HG03342 (cell line): ENCODE measurements at regions not wholly inside any gene's neighbourhood (a gene's known extent, or its start where the extent isn't known, plus 50 kb on each side); places are given as distances from the start of the nearest gene placed in this dataset.

ENCODE experiments used
- ATAC-seq: cut with Tn5 transposase; IDR thresholded peaks from one replicate; pipeline ENCODE4 v1.9.1; 2021; ENCODE audit warnings: mild to moderate bottlenecking, moderate library complexity; ENCODE audit not compliant: unreplicated experiment

DNA sequence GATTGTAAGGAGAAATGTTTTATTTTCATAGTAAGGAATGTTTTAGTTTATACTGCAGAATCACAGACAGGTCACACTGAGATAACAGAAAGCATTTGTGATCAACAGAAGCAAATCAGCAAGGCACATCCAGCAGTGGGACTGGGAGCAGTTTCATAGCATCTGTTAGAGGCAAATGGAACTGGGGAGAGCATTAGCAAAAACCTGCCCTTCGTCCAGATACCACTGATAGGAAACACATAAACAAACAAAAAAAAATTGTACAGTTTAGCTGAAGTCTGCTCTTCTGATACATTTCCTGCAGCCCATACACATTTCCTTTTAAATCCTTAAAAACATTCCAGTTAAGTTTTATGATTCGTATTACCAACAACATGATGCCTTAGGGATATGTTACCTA, 374.3 kb downstream of the PCDH7 start:
- ATAC-seq = no peak

DNA sequence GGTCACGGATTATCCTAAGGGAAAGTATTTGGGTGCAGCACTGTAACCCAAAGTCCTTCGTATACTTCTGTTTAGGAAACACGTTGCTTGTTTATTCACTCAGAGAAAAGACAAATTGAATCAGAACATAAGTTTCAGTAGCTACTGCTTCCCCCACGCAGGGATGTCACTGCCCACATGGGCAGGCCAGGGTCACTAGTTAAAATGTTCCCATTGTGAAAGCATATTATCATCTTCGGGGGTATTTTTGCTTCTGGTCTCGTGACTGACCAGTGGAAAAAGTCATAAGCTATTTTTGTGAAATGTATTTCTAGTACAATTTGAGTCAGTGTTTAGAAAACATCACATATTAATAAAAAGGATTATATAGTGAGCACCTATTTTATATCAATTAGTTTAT, 377.8 kb downstream of the PCDH7 start:
- ATAC-seq = no peak

DNA sequence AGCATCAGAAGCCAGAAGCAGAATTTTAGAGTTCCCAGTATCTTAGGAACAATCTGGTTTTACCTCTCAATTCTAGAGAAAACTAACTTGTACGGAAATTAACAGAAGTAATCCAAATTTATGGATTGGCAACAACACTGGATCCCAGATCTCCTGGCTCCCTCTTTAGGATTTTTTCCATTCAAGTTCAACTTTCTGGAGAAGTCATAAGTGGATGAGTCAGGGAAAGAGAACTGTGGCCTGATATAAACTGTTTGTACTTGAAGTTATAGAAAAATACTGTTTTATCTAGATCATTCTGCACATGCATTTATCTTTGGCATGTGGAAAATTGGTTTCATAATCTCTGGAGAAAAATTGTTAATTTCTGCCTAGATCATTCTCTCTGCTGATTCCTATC, 380.4 kb downstream of the PCDH7 start:
- no peak for ATAC-seq

DNA sequence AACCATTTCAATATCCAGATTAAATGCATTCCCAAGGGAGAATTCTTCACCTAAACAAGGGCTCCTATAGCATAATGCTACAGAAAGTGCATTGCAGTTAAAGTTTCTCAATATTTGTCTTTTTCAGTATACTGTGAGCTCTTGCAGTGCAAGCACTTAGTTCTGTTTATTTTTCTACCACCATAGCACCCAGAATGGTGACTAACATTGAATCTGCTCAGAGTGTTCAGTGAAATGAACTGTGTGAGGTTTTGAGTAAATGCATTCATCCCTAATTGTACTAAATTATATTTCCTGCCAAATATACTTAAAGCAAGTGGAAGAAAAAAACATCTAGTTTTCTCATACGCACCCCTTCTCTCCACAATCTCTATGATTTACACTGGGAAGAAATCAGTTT, 383.9 kb downstream of the PCDH7 start:
- ATAC-seq = no peak

DNA sequence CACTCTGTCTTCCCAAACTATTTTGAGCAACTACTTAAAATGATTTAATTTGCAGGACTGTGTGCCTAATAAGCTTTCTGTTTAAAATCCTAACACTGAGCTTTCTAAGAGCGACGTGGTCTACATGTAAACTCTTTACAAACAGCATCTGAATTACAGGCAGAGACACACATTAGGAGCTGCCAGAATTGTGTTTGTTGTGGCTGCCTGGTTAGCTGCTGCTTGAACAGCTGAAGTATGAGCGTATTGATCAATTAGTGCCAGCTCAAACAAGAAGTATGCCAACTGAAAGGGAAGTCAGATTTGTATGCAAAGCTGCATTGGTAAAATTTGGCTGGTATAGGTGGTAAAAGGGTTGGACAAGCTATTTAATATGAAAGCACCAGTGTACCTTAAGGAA, 384.4 kb downstream of the PCDH7 start:
- ATAC-seq = no peak

DNA sequence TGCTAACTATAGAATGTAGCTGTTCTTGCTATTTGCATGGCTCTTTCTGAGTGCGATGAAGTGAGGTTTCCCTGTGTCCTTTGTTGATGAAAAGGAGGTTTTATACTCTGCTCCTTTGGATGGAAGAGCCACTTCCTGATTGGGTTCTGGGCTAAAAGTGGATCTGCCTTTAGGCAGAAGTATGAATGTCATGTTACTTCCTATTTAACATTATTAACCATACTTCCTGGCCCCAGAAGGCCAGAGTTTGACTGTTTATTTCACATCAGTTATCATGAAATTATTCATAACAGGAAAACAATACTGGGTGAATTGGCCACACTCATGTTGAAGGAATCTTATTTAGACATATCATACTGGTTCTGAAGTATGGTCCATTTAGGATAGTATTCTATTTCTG, 386.2 kb downstream of the PCDH7 start:
- ATAC-seq = no peak

DNA sequence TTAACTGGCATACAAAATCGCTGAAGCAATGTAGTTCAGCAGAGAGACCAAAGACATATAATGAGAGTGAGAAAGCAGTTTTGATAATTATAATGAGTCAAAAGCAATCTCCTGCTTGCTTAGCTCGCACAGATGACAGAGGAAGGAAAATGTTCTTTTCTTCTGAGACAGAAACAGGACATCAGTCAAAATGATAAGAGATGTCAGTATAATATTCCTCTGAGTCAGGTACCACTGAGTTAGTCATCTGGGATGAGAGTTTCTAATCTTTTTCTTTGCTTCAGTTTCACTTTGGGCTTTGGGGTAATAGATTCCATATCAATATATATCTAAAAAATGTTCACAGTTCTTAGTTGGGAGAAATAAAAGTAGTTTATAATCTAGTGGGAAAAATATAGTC, 387.2 kb downstream of the PCDH7 start:
- ATAC-seq = no peak

DNA sequence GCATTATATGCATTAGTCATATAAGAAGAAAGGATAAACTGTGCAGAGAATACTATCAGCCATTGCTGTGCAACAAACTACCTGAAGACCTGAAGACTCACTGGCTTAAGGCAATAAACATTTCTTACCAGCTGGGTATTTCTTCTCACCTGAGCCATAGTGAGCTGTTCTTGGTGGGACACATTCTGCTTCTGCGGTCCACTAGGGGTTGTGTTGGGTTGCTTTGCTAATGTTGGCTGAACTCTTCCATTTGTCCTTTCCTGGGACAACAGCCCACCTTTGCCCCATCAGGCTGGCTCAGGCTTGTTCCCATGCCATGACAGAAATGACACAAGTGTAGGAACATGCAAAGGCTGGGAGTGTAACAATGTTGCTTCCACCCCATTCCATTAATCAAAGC, 388.6 kb downstream of the PCDH7 start:
- ATAC-seq = no peak

DNA sequence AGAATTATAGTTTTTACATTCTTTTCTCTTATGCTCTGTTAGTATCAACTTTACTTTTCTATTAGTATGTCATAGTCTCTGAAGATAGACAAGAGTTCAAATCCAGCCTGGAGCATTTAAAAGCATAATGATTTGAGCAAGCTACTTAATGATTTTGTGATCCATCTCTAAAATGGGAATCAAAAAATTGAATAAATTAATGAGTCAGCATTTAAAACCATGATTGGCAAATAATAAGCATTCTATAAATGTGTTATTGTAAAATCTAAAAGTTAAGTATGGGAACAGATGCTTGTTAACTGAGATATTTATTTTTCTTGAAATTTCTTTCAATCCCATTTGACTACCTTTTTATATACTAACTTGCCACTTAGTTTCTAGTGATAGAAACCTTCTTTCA, 391.6 kb downstream of the PCDH7 start:
- no peak for ATAC-seq

DNA sequence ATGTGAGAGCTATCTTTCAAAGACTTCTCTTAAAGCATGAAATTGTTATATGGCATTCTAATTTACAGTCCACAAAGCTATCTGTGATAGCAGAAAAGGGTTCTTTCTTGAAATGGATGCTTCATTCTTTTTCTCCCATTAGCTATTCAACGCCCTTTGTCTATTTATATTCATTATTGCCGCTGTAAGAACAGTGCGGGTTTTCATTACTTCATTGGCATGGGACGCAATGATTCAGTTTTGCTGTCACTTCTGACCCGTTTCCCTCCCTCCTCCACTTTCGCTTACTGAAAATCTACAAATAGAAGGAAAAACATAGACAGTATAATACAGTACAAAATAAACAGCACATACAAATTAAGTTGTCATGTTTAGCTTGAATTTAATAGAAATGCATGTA, 394.6 kb downstream of the PCDH7 start:
- ATAC-seq = no peak

DNA sequence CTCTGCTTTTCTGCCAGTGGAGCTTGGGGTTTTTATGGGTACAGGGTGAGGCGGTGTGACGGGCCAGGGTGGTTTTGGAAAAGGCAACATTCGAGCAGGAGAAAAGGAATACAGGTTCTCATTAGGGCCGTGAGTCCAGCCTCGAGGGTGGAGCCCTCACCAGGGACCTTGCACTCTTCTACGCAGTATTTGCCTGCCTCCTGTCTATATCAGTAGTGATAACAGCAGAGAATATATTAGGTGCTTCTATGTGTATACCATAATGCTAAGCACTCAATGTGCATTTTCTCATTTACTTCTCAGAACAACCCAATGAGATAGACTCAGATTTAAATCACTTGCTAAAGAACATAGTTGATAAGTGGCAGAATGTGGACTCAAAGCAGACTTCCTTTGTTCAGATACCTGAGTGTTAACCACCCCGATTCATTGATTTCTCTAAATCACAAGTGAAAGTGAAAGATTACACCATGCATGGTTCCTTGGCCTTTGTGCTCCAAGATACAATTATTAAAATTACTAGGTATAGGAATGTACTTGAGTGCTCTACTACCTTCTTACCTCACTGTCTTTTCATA, 403.9 kb downstream of the PCDH7 start:
- ATAC-seq = no peak

DNA sequence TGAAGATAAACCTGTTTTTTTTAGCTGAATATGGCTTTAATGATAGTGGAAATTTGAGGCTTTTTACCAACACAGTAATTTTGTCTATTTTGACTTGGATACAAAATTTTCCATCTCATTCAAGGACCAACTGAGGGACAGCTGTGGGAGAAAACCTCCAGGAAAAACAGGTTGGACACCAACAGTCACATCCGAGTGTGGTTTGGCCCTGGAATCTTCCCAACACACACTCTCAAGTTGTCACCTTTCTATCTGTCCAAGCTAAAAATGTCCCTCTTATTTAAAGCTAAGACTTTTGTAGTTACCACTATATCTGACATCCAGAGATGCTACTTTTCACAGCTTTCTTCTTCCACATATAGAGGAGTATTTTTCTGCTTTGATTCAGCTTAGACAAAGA, 404.9 kb downstream of the PCDH7 start:
- ATAC-seq = no peak

DNA sequence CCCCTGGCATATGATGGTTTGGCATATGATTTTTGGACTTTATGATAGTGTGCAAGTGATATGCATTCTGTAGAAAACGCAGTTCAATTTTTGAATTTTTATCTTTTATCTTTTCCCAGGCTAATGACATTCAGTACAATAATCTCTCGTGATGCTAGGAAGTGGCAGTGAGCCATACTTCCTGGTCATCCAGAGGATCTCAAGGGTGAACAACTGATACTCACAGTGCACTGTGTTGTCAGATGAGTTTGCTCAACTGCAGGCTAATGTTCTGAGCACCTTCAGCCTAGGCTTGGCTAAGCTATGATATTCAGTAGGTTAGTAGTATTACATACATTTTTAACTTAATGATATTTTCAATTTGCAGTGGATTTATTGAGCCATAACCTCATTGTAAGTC, 405.3 kb downstream of the PCDH7 start:
- no peak for ATAC-seq

DNA sequence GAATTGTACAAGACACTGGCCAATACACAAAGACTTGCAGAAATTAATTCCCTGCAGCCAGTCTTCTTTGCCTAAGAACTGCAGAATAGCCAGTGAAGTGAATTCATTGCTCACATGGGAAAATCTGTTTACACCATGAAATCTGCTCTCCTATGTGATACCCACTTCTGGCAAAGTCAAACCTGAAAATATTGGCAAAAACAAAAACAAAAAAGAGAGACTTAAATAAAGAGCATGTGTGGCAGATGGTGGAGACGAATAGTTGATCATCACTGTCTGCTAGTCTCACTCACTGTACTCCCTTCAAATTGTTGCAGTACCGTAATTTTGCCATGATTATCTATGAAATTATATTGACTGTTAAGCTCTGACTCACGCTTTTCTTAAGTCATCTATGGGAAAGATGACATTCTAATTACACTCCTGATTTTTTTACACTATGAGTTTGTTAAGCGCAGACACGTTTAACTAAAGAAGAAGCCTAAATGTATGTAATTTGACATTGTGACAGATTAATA, 406.8 kb downstream of the PCDH7 start:
- no peak for ATAC-seq

DNA sequence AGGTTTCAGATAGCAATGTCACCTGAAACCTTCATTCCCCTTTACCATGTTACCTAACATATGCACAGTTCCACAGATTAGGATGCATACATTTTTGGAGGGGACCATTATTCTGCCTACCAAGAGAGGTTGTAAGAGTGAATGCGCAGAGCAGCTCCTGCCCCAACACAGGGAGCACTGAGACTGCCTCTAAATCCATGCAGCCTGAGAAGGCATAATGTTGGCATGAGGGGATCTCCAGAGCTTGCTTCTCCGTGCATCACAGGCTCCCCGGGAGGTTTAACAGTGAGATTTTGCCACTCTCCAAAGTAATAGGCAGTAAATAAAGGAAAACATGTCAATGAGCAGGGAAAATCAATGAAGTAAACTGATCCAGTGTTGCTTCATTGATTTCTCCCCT, 410.8 kb downstream of the PCDH7 start:
- no peak for ATAC-seq

DNA sequence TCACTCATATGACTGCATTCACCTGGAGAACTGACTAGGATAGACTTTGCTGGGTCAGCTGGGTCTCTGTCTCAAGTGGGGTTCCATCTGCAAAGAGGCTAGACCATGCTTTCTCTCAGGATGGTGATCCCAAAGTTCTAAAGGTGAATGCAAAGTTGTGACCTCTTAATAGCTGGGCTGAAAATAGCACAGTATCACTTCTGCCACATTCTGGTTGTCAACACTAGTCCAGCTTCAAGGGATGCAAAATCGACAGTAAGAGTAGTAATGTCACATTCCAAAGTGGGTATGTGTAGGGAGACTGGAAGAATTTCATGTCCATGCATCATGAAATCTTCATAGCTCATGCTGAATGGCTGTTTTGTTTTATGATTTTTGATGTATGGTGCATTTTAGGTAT, 414.6 kb downstream of the PCDH7 start:
- no peak for ATAC-seq

DNA sequence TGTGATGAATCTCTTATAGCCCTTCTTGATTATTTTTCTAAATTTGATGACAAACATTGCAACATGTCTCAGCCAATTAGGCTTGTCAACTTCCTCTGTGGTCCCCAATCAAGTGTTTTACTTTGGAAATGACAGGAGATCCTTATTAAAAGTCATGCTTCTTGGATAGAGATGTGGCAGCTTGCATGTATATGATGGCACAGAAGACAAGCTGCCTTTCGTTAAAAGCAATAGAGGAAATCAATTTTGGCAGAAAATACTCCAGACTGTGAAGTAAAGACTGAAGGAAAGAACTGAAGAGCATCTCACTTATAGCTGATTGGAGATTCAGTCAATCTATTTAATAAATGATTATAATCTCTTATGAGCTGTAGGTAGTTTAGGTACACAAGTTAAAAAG, 419.6 kb downstream of the PCDH7 start:
- no peak for ATAC-seq

DNA sequence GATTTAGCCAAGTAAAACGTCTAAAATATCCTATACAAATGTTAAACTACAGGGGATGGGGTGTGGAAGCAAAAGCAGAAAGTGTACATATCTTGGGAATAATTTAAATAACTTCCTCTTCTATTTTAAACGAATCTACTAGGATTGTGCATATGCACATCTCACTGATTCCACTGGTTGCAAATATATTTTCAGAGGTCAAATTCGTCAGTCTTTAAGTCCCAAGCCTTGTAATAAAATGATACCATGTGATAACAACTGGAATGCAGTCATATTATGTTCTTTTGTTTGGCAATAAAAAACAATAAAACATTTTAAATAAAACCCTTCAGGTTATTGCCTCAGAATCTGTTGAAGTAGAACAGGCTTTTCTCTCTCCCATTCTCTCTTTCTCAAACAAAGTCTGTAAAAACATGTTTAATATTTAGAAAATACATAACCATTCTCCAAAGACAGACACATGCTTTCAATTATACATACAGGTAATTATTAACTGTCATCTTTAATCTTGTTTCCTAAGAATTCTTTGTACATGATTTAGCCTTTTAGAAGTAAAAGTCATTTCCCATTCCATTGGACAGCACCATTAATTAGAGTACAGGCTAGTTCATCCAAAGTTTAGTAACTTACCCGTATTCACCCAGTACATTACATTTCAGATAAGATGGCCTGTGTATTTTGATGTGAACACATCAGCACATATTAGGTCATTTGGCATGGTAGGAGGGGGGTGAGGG, 421.1 kb downstream of the PCDH7 start:
- ATAC-seq = no peak

DNA sequence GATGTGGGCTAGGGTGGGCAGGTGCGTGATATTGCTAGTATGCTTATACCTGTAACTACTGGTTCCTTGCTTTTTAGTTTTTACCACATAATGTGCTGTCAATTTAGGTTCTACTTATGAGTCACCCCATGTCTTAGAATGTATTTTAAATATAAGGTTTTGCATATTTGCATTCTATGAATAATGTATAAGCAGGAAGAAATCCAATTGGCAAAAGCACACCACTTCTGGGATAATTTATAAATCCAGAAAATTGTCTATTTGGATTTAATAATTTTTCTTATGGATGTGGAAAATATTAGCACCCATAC, 421.6 kb downstream of the PCDH7 start:
- ATAC-seq = no peak

DNA sequence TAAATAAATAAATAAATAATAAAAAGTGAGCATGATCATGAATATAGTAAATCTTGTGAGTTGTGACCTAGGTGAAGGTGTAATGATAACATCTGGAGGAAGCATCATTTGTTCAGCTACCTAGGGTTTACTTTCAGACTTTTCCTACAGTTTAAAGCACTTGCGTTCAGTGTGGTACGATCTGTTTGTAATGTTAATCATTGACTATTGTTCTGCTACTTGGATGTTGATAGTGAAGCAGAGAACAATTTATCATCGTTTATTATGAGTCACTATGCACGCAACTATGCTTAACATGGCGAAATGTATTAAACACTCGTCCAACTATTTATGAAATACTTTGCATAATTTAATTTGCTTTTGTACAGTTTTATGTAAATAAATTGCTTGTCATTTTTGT, 426.2 kb downstream of the PCDH7 start:
- no peak for ATAC-seq

DNA sequence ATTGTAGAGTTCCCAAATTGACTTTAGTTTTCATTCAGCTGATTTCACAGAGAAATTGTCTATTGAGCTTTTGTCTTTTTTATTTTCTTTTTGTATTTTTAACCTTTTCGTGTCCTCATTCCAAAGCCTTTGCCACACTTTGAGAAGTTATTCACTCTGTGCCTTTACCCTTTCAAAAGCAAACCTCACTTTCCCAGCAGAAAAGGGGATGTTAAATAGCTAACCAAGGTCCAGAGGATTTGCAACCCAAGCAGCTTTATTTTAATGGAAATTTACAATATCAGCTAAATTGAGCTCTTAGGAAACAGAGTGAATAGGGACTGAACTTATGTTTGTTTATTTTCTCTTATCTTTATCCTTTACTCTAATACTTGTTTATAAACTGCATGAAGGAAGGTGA, 428.8 kb downstream of the PCDH7 start:
- no peak for ATAC-seq

DNA sequence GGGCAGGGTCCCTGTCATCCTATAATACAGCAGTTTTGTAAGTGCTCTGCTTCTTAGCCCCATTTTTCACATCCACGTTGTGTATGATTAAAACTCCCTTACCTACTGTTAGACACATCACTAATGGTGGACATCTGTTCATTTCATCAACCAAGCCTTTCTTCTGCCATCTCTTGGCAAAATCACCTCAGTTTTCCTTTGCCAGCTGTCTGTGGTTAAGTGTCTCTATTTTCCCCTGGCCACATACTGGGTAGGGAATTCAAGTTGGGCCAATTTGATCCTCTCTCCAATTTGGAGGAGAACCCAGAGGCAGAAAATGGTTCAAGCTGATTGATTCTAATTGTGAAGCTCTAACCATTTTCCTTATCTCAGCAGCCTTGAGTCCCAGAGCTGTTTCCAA, 436.1 kb downstream of the PCDH7 start:
- no peak for ATAC-seq

DNA sequence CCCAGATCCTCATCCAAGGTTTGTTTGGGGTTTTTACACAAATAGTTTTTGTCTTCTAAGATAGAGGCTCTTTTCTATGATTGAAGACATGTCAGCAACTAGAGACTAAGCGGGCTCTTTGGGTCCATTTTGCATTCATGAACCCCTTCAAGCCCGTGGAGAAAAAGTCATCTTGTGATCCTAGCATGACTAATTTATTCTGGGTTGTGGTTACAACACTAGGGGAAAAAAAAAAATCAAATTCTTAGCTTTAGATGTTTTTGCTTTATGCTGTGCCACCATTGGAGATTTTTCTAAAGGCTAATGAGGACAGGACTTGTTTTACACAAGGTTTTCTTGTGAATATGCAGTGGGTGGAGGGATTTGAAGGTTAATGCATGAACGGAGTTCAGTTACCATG, 440.0 kb downstream of the PCDH7 start:
- no peak for ATAC-seq
